ENCODE measurements at regions not wholly inside any gene's neighbourhood (a gene's known extent, or its start where the extent isn't known, plus 50 kb on each side); places are given as distances from the start of the nearest gene placed in this dataset.

DNA sequence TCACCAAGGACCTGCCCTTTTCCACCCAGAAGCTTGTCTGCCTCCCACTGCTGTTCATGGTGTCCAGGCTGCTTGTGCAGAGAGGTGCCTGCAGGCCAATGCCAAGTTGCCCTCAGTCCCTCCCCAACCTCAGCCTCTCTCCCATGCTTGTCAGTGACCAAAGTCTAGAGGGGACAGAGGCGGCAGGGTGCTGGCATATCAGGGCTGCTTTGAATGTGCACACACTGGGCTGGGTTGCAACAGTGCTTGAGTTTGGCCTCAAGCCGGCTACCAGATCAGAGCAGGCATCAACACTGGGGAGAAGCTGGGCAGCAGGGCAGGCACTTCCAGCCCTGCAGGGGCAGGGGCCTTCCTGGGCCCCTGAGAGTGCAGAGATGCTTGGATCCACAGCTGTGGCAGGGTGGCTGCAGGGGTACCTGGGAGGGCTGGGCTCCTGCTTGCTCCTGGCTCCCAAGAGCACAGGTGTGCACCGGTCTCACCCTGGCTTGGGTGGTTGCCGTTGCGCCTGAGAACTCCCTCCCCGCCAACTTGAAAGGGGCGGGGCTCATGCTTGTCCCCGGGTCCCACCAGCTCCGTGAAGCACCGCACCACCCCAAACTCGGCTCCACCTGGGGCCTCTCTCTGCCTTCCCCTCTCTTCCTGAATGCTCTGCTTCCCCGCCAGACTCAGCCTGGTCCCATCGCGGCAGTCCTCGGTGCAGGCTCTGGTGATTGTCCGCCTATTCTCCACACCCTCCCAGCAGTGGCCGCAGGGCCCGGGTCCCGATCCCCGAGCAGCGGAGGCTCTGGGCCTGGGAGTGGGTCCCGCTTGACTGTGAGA lies 1681.9 kb upstream of the ADGRL3 start:
- in situ Hi-C loops (cut with MboI; ENCODE audit: low pct_unique_long_range_greater_than_20kb, low sequenced_read_pairs, unreplicated experiment), result no loop called here
- no peak for DNase-seq (ENCODE audit: low spot score)
- TF ChIP-seq, protein P1, sequence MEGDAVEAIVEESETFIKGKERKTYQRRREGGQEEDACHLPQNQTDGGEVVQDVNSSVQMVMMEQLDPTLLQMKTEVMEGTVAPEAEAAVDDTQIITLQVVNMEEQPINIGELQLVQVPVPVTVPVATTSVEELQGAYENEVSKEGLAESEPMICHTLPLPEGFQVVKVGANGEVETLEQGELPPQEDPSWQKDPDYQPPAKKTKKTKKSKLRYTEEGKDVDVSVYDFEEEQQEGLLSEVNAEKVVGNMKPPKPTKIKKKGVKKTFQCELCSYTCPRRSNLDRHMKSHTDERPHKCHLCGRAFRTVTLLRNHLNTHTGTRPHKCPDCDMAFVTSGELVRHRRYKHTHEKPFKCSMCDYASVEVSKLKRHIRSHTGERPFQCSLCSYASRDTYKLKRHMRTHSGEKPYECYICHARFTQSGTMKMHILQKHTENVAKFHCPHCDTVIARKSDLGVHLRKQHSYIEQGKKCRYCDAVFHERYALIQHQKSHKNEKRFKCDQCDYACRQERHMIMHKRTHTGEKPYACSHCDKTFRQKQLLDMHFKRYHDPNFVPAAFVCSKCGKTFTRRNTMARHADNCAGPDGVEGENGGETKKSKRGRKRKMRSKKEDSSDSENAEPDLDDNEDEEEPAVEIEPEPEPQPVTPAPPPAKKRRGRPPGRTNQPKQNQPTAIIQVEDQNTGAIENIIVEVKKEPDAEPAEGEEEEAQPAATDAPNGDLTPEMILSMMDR (IDR thresholded peaks at IDR 0.05; ENCODE audit: extremely low read depth, insufficient read depth, missing control alignments), result no peak

DNA sequence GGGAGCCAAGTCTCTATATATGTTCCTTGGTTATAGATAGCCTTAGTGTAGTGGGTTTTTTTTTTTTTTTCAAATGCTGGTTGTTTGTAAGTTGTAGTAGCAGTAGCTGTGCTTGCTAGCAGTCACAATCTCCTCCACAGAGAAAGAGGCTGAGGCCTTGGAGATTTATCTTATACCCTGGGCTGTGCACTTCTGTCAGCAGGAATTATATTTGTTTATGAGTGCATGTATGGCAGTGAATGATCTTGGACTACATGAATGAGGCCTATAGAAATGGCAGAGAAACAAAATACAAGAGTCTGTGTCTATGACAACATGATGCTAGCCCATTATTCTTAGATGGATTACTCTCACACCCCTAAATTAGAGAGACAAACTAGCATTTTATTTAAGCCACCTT lies 1674.2 kb upstream of the ADGRL3 start:
- in situ Hi-C loops (cut with MboI; ENCODE audit: low pct_unique_long_range_greater_than_20kb, low sequenced_read_pairs, unreplicated experiment), result no loop called here
- no peak for DNase-seq (ENCODE audit: low spot score)
- TF ChIP-seq, protein P1 (IDR thresholded peaks at IDR 0.05; ENCODE audit: extremely low read depth, insufficient read depth, missing control alignments), result no peak

DNA sequence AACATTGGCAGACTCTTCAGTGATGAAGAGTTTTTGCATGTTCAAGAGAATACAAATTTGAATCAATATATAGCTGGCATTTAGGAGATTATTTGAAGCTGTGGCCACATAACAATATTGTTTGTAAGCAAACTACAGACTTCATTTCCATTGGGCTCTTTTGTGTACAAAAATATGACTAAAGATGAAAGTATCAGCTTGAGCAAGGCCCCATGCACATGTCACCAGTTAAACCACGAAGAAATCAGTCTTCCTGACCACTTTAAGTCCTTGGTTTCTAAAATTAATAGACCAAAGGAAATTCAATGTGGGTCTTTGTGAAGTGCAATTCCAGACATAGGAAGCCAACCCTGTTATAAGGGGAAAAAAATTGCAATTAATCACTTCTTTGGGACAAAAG lies 1664.6 kb upstream of the ADGRL3 start:
- DNase-seq (ENCODE audit: low spot score), result no peak
- TF ChIP-seq, protein P1 (IDR thresholded peaks at IDR 0.05; ENCODE audit: extremely low read depth, insufficient read depth, missing control alignments), result no peak
- in situ Hi-C loops (cut with MboI; ENCODE audit: low pct_unique_long_range_greater_than_20kb, low sequenced_read_pairs, unreplicated experiment), result no loop called here

DNA sequence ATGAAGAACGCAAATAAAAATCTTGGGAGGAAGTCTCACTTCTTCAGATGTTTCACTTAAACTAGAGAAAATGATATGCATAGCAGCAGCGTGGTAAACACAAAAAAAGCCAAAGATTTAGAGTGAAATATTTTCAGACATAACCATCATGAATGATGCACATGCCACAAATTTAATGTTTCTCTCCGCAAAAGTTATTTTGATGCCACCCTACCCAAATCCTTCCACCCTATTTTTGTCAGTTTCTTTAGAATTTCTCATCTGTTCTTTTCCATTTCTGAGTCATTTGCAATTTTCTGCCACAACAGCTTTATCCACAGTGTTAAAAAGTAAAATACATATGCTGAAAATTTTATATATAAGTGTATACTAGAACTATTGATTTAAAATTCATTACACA lies 1663.7 kb upstream of the ADGRL3 start:
- no peak for DNase-seq (ENCODE audit: low spot score)
- TF ChIP-seq, protein P1 (IDR thresholded peaks at IDR 0.05; ENCODE audit: extremely low read depth, insufficient read depth, missing control alignments), result no peak
- in situ Hi-C loops (cut with MboI; ENCODE audit: low pct_unique_long_range_greater_than_20kb, low sequenced_read_pairs, unreplicated experiment), result no loop called here

DNA sequence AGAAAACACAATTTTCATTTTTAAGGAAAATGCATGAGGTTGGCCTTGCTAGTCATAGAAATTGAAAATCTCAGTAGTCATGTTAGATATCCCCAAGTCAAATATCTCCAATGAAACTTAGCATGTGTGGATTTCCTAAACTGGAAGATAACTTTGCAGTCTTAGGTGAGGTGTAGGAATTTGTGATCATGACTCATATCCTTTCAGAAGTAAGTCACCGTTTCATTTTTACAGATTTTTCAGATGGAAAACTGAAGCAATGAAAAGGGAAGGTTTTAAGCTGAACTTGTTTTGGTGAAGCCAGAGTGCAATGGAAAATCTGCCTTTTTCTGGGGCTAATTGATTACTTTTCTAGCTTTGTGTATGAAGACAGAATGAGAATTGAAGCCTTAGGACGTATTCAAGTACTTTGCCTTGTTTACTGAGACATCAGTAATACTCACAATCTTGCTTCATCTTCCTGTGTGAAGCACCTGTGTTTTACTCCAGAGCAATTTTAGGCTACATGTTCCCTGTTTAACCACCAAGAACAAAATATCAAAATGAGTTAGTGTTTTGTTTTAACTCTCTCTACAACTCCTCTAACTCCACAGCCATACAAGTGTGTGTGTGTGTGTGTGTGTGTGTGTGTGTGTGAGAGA lies 1662.8 kb upstream of the ADGRL3 start:
- TF ChIP-seq, protein P1 (IDR thresholded peaks at IDR 0.05; ENCODE audit: extremely low read depth, insufficient read depth, missing control alignments), result no peak
- in situ Hi-C loops (cut with MboI; ENCODE audit: low pct_unique_long_range_greater_than_20kb, low sequenced_read_pairs, unreplicated experiment), result no loop called here
- DNase-seq (ENCODE audit: low spot score), result no peak

DNA sequence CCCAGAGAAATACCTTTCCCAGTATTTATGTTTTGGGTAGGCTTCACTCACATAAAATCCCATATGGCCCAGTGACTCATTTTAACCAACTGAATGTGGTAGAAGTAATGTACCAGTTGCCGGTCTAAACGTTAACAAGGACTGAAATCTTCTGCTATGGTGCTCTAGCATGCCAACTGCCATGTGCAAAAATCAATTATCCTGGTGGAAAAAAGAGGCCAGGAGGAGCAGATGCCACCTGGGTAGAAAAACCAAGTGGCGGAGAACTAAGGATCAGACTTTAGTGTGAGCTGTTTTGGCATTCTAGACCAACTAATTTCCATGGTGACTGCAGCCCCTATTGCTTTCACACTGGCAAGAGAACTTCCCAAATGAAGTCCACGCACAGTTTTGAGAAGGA lies 1660.7 kb upstream of the ADGRL3 start:
- DNase-seq (ENCODE audit: low spot score), result no peak
- TF ChIP-seq, protein P1 (IDR thresholded peaks at IDR 0.05; ENCODE audit: extremely low read depth, insufficient read depth, missing control alignments), result no peak
- in situ Hi-C loops (cut with MboI; ENCODE audit: low pct_unique_long_range_greater_than_20kb, low sequenced_read_pairs, unreplicated experiment), result no loop called here

Measured in GM13977 (cell line).